ENCODE measurements at regions not wholly inside any gene's neighbourhood (a gene's known extent, or its start where the extent isn't known, plus 50 kb on each side); places are given as distances from the start of the nearest gene placed in this dataset.
A peak's percentile ranks its signal among the peaks of the same experiment; 100 is the strongest.

DNA sequence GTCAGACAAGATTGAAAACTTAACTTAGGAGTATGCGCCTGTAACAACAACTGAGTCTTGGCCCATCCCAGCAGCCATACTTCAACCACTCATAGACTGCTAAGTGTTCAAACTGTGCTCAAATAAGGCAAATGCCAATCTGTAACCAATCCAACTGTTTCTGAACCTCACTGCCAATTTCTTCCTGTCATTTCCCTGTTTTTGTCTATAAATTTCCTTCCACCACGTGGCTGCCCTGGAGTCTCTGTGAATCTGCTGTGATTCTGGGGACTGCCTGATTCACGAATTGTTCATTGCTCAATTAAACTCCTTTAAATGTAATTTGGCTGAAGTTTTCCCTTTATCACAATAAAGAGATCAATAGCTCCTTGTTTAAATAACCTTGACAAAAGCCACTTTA, 50.8 kb upstream of the FREM2 start:
- Histone ChIP-seq H3K9me3 (no peaks in the 10 kb centered on the region), H3K9ac (ENCODE audit: low read depth in 2 of 2, low read length in 2 of 2) (no peak overlapping the region), H3K4me3 (no peak overlapping the region), H3K4me1 (no peaks in the 10 kb centered on the region), H3K27ac (no peak overlapping the region), H3K36me3 (no peaks in the 10 kb centered on the region), H3K27me3 (no peaks in the 10 kb centered on the region)
- TF ChIP-seq, protein P1, sequence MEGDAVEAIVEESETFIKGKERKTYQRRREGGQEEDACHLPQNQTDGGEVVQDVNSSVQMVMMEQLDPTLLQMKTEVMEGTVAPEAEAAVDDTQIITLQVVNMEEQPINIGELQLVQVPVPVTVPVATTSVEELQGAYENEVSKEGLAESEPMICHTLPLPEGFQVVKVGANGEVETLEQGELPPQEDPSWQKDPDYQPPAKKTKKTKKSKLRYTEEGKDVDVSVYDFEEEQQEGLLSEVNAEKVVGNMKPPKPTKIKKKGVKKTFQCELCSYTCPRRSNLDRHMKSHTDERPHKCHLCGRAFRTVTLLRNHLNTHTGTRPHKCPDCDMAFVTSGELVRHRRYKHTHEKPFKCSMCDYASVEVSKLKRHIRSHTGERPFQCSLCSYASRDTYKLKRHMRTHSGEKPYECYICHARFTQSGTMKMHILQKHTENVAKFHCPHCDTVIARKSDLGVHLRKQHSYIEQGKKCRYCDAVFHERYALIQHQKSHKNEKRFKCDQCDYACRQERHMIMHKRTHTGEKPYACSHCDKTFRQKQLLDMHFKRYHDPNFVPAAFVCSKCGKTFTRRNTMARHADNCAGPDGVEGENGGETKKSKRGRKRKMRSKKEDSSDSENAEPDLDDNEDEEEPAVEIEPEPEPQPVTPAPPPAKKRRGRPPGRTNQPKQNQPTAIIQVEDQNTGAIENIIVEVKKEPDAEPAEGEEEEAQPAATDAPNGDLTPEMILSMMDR (IDR thresholded peaks at IDR 0.05), result no peak
- peak; percentile 17 for DNase-seq
- intact Hi-C loops (cut with DNase I), result no loop called here

DNA sequence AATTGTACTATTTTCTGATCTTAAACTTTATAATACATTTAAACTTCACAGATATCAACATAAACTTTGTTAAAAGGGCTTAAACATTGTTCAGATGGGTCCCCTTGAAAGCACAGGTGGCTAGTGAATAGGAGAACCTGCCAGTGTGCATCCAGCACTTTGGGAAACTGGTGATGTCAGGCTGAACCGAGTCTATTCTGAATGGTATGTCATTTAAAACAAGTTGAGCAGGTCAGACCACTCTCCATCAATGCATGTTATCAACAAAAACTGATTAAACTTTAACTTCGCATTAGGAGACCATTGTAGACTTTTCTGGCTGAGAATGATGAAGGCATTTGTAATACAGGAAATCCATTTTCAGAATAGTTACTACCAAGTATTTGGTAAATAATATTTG, 50.1 kb upstream of the FREM2 start:
- Histone ChIP-seq H3K9ac (ENCODE audit: low read depth in 2 of 2, low read length in 2 of 2) (no peak overlapping the region), H3K4me3 (no peak overlapping the region), H3K27ac (no peak overlapping the region), H3K36me3 (no peaks in the 10 kb centered on the region), H3K27me3 (no peaks in the 10 kb centered on the region), H3K9me3 (no peaks in the 10 kb centered on the region), H3K4me1 (no peaks in the 10 kb centered on the region)
- TF ChIP-seq, protein P1 (IDR thresholded peaks at IDR 0.05), result no peak
- peak; percentile 59 for DNase-seq
- intact Hi-C loops (cut with DNase I), result no loop called here

Data from colonic mucosa (tissue), 4 donors.